Tibial nerve (tissue), 4 donors: ENCODE measurements at regions not wholly inside any gene's neighbourhood (a gene's known extent, or its start where the extent isn't known, plus 50 kb on each side); places are given as distances from the start of the nearest gene placed in this dataset.

Experiments used
- DNase-seq, 2 donors: peaks; one replicate each; pipeline ENCODE4 v3.0.0-alpha.2; 2019; ENCODE audit warnings: low spot score in 2 of 2
- H3K27ac ChIP-seq, 4 donors: fragments of 200-600 bp; sonication (generic) in 3 of 4; one replicate each; pipeline ENCODE4 v1.5.1; 2017 to 2019; ENCODE audit warnings: mild to moderate bottlenecking in 1 of 4
- H3K27me3 ChIP-seq, 2 donors: fragments of 200-600 bp; sonication (generic) in 1 of 2; one replicate each; pipeline versions ENCODE4 v1.5.1 to v1.6.0; 2017 to 2019
- H3K36me3 ChIP-seq, 3 donors: fragments of 200-600 bp; sonication (generic); one replicate each; pipeline ENCODE4 v1.5.1; 2018 to 2019
- H3K4me1 ChIP-seq, 4 donors: fragments of 200-600 bp; sonication (generic) in 3 of 4; one replicate each; pipeline ENCODE4 v1.5.1; 2017 to 2019
- H3K4me3 ChIP-seq, 4 donors: fragments of 200-600 bp; sonication (generic) in 3 of 4; one replicate each; pipeline ENCODE4 v1.5.1; 2017 to 2019; ENCODE audit warnings: mild to moderate bottlenecking in 1 of 4, moderate library complexity in 1 of 4
- H3K9me3 ChIP-seq, 4 donors: fragments of 200-600 bp; sonication (generic) in 3 of 4; one replicate each; pipeline ENCODE4 v1.5.1; 2017 to 2019
- EP300 ChIP-seq, 2 donors: sonication (generic); formaldehyde crosslinking; IDR thresholded peaks; one replicate each; pipeline ENCODE4 v1.6.1; 2017; ENCODE audit warnings: antibody characterized with exemption in 2 of 2, mild to moderate bottlenecking in 1 of 2
- POLR2A ChIP-seq, 2 donors: fragments of 450-650 bp; IDR thresholded peaks; one replicate each; pipeline ENCODE4 v1.6.1; 2017; ENCODE audit warnings: antibody characterized with exemption in 2 of 2, mild to moderate bottlenecking in 2 of 2, moderate library complexity in 2 of 2
- WGBS, 2 donors: methylation state at CpG; one replicate each; pipeline ENCODE4 v1.1.5; 2018; 5-methylcytosine and 5-hydroxymethylcytosine counted together
- TF ChIP-seq, protein P1 (sequence below), 5 experiments: fragments of 200-600 bp in 3 of 5; fragments of 450-650 bp in 2 of 5; sonication (generic) in 3 of 5; IDR thresholded peaks; one replicate each; pipeline ENCODE4 v1.5.1; 2016 to 2019; ENCODE audit warnings: antibody characterized with exemption in 5 of 5, mild to moderate bottlenecking in 3 of 5, moderate library complexity in 2 of 5

DNA sequence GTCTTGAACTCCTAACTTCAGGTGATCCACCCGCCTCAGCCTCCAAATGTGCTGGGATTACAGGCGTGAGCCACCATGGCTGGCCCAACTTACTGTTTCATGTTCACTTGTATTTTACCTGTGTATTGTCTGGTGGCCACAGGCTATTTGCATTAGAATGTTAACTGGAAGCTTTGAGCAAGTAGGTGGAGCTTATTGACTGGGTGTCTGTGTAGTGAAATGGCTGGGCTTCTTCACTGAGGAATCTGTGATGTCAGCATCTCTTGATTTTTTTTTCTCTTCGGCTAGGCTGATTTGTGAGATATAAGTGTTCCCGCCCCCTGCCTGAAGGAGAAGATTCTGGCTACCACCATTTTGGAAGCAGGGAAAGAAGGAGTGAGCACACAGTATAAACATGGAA is 237.8 kb upstream of the PEX5L start:
- TF ChIP-seq POLR2A (IDR thresholded peaks at IDR 0.05) (no peak), EP300 (IDR thresholded peaks at IDR 0.05) (no peak)
- TF ChIP-seq, protein P1, sequence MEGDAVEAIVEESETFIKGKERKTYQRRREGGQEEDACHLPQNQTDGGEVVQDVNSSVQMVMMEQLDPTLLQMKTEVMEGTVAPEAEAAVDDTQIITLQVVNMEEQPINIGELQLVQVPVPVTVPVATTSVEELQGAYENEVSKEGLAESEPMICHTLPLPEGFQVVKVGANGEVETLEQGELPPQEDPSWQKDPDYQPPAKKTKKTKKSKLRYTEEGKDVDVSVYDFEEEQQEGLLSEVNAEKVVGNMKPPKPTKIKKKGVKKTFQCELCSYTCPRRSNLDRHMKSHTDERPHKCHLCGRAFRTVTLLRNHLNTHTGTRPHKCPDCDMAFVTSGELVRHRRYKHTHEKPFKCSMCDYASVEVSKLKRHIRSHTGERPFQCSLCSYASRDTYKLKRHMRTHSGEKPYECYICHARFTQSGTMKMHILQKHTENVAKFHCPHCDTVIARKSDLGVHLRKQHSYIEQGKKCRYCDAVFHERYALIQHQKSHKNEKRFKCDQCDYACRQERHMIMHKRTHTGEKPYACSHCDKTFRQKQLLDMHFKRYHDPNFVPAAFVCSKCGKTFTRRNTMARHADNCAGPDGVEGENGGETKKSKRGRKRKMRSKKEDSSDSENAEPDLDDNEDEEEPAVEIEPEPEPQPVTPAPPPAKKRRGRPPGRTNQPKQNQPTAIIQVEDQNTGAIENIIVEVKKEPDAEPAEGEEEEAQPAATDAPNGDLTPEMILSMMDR (IDR thresholded peaks at IDR 0.05) = no peak
- no peak for DNase-seq
- Histone ChIP-seq H3K4me3 (no peak overlapping the region), H3K27me3 (no peaks in the 10 kb centered on the region), H3K4me1 (no peaks in the 10 kb centered on the region), H3K36me3 (no peaks in the 10 kb centered on the region), H3K9me3 (no peaks in the 10 kb centered on the region), H3K27ac (no peak overlapping the region)
- WGBS, 2 donors = 90 to 93% methylated on average over 4 of the region's 4 CpGs

DNA sequence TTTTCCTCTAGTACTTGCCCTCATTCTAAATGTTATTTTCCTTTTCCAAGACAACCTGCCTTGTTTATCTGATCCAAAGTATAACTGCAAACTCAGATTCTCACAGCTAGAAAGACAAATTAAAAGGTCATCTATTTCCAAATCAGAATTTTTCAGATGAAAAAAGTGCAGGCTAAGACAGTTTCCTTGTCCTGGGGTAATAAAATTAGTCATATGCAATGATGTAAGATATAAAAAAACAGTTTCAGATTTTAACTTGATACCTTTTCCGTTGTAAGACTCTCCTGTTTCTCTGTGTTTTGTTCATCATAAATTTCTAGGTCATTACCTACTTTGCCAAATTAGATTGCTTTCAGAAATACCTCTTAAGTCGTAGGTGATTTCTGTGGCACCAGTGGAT is 238.4 kb upstream of the PEX5L start:
- no peak for TF ChIP-seq EP300 (IDR thresholded peaks at IDR 0.05)
- TF ChIP-seq, protein P1 (IDR thresholded peaks at IDR 0.05) = no peak
- TF ChIP-seq POLR2A (IDR thresholded peaks at IDR 0.05) = no peak
- no peak overlapping the region for H3K27ac ChIP-seq
- DNase-seq = no peak
- 73 to 80% methylated on average over 2 of the region's 2 CpGs for WGBS, 2 donors
- no peaks in the 10 kb centered on the region for H3K9me3 ChIP-seq
- H3K4me3 ChIP-seq = no peak overlapping the region
- no peaks in the 10 kb centered on the region for H3K4me1 ChIP-seq
- no peaks in the 10 kb centered on the region for H3K27me3 ChIP-seq
- H3K36me3 ChIP-seq = no peaks in the 10 kb centered on the region

DNA sequence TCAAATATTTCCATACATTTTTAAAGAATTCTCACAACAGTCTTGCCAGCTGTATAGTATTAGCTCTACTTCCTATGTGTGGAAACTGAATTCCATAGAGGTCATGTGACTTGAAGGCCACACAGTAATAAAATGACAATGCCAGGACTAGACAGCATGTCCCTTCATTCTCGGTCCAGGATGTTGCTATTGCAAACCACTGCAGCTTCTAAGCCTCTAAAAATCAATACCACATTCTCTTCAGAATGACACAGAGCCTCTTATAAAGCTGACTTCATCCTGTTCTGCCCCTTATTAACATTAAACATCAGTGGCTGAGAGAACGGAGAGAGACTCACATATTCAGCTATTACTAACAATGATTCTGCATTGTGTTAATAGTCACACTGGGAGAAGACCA is 240.3 kb upstream of the PEX5L start:
- H3K36me3 ChIP-seq = no peaks in the 10 kb centered on the region
- WGBS, 2 donors = 11 to 29% methylated on average over 2 of the region's 2 CpGs
- H3K4me1 ChIP-seq = no peaks in the 10 kb centered on the region
- no peak overlapping the region for H3K4me3 ChIP-seq
- no peaks in the 10 kb centered on the region for H3K9me3 ChIP-seq
- peak overlapping the region in 1 of 4 donors; percentile 12 for H3K27ac ChIP-seq
- DNase-seq = no peak
- no peaks in the 10 kb centered on the region for H3K27me3 ChIP-seq
- TF ChIP-seq EP300 (IDR thresholded peaks at IDR 0.05) (no peak), POLR2A (IDR thresholded peaks at IDR 0.05) (no peak)
- TF ChIP-seq, protein P1 (IDR thresholded peaks at IDR 0.05) = no peak

DNA sequence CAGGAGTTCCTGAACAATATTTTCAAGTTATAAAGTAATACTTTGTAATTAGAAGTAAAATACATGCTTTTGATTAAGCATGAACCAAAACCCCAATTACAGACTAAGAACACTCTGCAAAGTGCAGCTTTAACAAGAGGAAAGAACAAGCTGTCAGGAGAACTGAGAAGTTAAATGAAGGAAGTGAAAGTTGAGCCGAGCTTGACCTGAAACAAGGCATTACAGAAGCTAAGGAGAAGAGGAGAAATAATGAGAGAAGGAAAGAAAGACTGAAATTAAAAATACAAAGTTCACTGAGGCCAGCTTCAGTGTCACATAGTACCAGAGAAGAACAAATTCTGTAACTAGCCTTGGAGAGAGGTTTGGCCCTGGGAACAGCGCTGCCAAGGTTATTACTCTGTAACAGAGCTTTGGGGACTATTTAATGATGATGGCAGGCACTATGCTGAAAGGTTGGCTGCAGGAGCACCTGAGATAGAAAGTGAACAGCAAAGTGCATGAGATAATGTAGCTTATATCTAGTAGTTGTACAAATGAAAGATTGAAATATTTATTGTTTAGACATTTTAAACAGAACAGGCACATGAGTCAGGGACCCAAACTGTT is 241.9 kb upstream of the PEX5L start:
- no peak for DNase-seq
- 59 to 64% methylated on average over 2 of the region's 2 CpGs for WGBS, 2 donors
- TF ChIP-seq POLR2A (IDR thresholded peaks at IDR 0.05) (no peak), EP300 (IDR thresholded peaks at IDR 0.05) (no peak)
- TF ChIP-seq, protein P1 (IDR thresholded peaks at IDR 0.05) = no peak
- H3K27ac ChIP-seq = no peak overlapping the region
- H3K27me3 ChIP-seq = no peaks in the 10 kb centered on the region
- H3K4me1 ChIP-seq = no peaks in the 10 kb centered on the region
- no peaks in the 10 kb centered on the region for H3K36me3 ChIP-seq
- no peaks in the 10 kb centered on the region for H3K9me3 ChIP-seq
- H3K4me3 ChIP-seq = no peak overlapping the region

DNA sequence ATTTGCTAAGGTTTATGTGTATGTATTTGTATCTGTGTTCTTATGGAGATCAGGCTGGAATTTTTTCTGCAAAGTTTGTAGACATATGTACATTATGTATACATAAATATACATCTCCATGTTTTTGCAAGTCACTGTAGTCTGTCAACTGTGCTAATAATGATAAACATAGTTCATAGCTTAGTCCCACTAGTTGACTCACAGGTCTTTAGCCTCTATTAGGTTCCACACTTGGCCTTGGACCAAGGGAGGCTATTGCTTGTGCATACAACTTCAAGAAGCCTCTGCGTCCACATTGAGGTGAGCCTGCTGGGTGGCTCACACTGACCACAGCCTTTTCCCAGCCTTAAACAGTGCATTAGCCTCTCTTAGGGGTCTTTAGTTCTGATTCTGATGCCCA is 243.8 kb upstream of the PEX5L start:
- no peaks in the 10 kb centered on the region for H3K27me3 ChIP-seq
- H3K4me3 ChIP-seq = no peak overlapping the region
- no peaks in the 10 kb centered on the region for H3K9me3 ChIP-seq
- H3K36me3 ChIP-seq = no peaks in the 10 kb centered on the region
- H3K4me1 ChIP-seq = no peaks in the 10 kb centered on the region
- TF ChIP-seq EP300 (IDR thresholded peaks at IDR 0.05) (no peak), POLR2A (IDR thresholded peaks at IDR 0.05) (no peak)
- TF ChIP-seq, protein P1 (IDR thresholded peaks at IDR 0.05) = no peak
- 93 to 100% methylated on average over 1 of the region's 1 CpG for WGBS, 2 donors
- no peak overlapping the region for H3K27ac ChIP-seq
- no peak for DNase-seq
